Natural killer cell (primary cell): ENCODE measurements at regions not wholly inside any gene's neighbourhood (a gene's known extent, or its start where the extent isn't known, plus 50 kb on each side); places are given as distances from the start of the nearest gene placed in this dataset.

Experiments used
- ATAC-seq, 3 donors: fragments of 150-1000 bp in 2 of 3; fragments of 200-7000 bp in 1 of 3; cut with Tn5 transposase; 1 replicate in 1 of 3; 2 replicates in 2 of 3; pipeline ENCODE4 v1.10.0; 2021; ENCODE audit warnings: mild to moderate bottlenecking in 2 of 3, moderate library complexity in 2 of 3
- DNase-seq, 2 donors: peaks; one replicate each; pipeline versions ENCODE4 v3.0.0 to v3.0.0-alpha.2; 2013 to 2021; ENCODE audit warnings: mixed read lengths in 1 of 2
- H3K27ac ChIP-seq: one replicate; pipeline ENCODE4 v1.5.1; 2013; ENCODE audit warnings: mild to moderate bottlenecking, low read length
- H3K27me3 ChIP-seq: one replicate; pipeline ENCODE4 v1.6.1; 2013; ENCODE audit warnings: low read length; ENCODE audit not compliant: control insufficient read depth, insufficient read depth
- H3K36me3 ChIP-seq: one replicate; pipeline ENCODE4 v1.6.1; 2013; ENCODE audit warnings: low read length; ENCODE audit not compliant: control insufficient read depth, insufficient read depth
- H3K4me1 ChIP-seq: one replicate; pipeline ENCODE4 v1.6.1; 2013; ENCODE audit warnings: low read length; ENCODE audit not compliant: control insufficient read depth, insufficient read depth
- H3K4me3 ChIP-seq: one replicate; pipeline ENCODE4 v1.5.1; 2013; ENCODE audit warnings: low read length
- H3K9me3 ChIP-seq: one replicate; pipeline ENCODE4 v1.6.1; 2013; ENCODE audit warnings: low read length; ENCODE audit not compliant: control insufficient read depth, insufficient read depth
- H3K27ac Mint-ChIP-seq, 2 donors: one replicate each; pipeline ENCODE4 v1.8.0; 2022; ENCODE audit warnings: mild to moderate bottlenecking in 2 of 2, mixed read lengths in 2 of 2, moderate library complexity in 1 of 2
- H3K27me3 Mint-ChIP-seq, 2 donors: one replicate each; pipeline ENCODE4 v1.8.0; 2022; ENCODE audit warnings: low read depth in 2 of 2, mixed read lengths in 2 of 2
- H3K36me3 Mint-ChIP-seq: one replicate; pipeline ENCODE4 v1.8.0; 2022; ENCODE audit warnings: mixed read lengths
- H3K4me1 Mint-ChIP-seq, 2 donors: one replicate each; pipeline ENCODE4 v1.8.0; 2022; ENCODE audit warnings: mixed read lengths in 2 of 2
- H3K4me3 Mint-ChIP-seq: one replicate; pipeline ENCODE4 v1.8.0; 2022; ENCODE audit warnings: mild to moderate bottlenecking, moderate library complexity, mixed read lengths
- H3K9me3 Mint-ChIP-seq, 2 donors: one replicate each; pipeline ENCODE4 v1.8.0; 2022; ENCODE audit warnings: mixed read lengths in 2 of 2
- WGBS: methylation state at CpG from one replicate; pipeline ENCODE4 v1.1.7; 2013; ENCODE audit warnings: missing lambda C conversion rate; ENCODE audit not compliant: insufficient coverage; 5-methylcytosine and 5-hydroxymethylcytosine counted together
- intact Hi-C: fragments of 100-400 bp; cut with micrococcal nuclease; formaldehyde crosslinking; loops from one replicate; pipeline ENCODE4 v1.14.2; 2022
- TF ChIP-seq, protein P1 (sequence below): fragments of 200-600 bp; IDR thresholded peaks from one replicate; pipeline ENCODE4 v1.8.0; 2022; ENCODE audit warnings: antibody characterized with exemption

DNA sequence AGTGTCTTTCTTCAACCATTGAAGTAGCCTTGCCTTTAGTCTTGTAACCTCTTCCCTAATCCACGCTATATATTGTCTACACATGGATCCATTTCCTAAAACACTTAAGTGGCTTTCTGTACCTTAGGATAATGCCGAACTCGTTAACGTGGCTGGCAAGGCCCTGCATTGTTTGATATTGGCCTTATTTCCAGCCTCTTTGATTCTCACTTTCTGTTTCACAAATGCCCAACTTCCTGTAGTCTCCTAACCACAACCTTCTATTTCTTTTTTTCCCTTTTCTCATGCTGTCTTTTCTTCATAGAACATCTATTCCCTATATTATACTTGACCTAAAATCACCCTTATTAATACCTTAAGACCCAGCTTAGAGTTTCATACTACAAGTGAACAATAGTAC lies 536.0 kb downstream of the LMO4 start:
- no peaks in the 10 kb centered on the region for H3K27me3 Mint-ChIP-seq
- no peak overlapping the region for H3K27ac ChIP-seq
- H3K36me3 ChIP-seq = no peaks in the 10 kb centered on the region
- no peaks in the 10 kb centered on the region for H3K4me1 ChIP-seq
- DNase-seq (no peak), ATAC-seq (peak in 1 of 3 donors; percentile 35)
- intact Hi-C loops = no loop called here
- TF ChIP-seq, protein P1, sequence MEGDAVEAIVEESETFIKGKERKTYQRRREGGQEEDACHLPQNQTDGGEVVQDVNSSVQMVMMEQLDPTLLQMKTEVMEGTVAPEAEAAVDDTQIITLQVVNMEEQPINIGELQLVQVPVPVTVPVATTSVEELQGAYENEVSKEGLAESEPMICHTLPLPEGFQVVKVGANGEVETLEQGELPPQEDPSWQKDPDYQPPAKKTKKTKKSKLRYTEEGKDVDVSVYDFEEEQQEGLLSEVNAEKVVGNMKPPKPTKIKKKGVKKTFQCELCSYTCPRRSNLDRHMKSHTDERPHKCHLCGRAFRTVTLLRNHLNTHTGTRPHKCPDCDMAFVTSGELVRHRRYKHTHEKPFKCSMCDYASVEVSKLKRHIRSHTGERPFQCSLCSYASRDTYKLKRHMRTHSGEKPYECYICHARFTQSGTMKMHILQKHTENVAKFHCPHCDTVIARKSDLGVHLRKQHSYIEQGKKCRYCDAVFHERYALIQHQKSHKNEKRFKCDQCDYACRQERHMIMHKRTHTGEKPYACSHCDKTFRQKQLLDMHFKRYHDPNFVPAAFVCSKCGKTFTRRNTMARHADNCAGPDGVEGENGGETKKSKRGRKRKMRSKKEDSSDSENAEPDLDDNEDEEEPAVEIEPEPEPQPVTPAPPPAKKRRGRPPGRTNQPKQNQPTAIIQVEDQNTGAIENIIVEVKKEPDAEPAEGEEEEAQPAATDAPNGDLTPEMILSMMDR = no peak
- no peaks in the 10 kb centered on the region for H3K9me3 ChIP-seq
- H3K4me3 Mint-ChIP-seq = peak overlapping the region; percentile 41
- H3K27ac Mint-ChIP-seq = peak overlapping the region in 1 of 2 donors; percentile 25
- no peaks in the 10 kb centered on the region for H3K27me3 ChIP-seq
- H3K36me3 Mint-ChIP-seq = no peaks in the 10 kb centered on the region
- no peak overlapping the region for H3K4me3 ChIP-seq
- 19% methylated on average over 4 of the region's 4 CpGs for WGBS
- peaks cover 7% of the 10 kb centered on the region in 2 donors for H3K4me1 Mint-ChIP-seq
- peaks cover 2 to 5% of the 10 kb centered on the region in 2 donors for H3K9me3 Mint-ChIP-seq

DNA sequence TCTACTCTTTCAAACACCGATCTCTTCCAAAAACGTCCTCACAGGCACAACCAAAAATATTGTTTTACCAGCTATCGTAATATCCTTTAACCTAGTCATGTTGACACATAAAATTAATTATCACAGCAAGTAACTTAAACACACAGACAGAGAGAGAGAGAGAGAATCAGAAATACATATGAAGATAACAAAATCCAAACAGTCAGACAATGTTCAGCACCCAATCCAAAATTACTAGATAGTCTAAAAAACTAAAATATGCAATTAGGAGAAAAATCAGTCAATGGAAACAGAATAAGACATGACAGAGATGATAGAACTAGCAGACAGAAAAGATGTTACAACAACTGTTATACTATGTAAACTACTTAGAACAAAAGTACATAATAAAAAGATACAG lies 537.7 kb downstream of the LMO4 start:
- WGBS = 94% methylated on average over 2 of the region's 3 CpGs
- intact Hi-C loops = no loop called here
- H3K27ac Mint-ChIP-seq = no peak overlapping the region

DNA sequence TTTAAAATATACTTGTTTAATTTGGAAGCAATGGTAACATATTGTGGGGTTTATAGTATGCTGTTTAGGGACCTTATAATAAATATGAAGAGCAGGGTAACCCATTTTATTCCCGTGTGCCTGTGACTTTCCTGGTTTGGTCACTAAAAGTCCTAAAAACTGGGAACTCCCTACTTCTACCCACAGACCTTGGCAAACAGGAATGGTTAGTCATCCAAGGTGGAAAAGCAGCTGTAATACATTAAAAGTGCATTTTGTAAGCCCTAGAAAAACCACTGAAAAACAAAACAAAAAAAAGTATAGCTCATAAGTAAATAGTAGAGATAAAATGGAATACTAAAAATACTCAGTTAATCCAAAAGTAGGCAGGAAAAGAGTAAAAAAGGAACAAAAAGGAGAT lies 538.9 kb downstream of the LMO4 start:
- peaks cover 7% of the 10 kb centered on the region in 2 donors for H3K4me1 Mint-ChIP-seq
- intact Hi-C loops = no loop called here
- no peak overlapping the region for H3K27ac ChIP-seq

More for the DNA sequence above, 537.7 kb downstream of the LMO4 start:
- no peaks in the 10 kb centered on the region for H3K27me3 Mint-ChIP-seq
- H3K27me3 ChIP-seq = no peaks in the 10 kb centered on the region
- no peak overlapping the region for H3K27ac ChIP-seq
- no peaks in the 10 kb centered on the region for H3K36me3 Mint-ChIP-seq
- ATAC-seq (no peak), DNase-seq (no peak)
- H3K36me3 ChIP-seq = no peaks in the 10 kb centered on the region
- H3K4me3 ChIP-seq = no peak overlapping the region
- no peak overlapping the region for H3K4me3 Mint-ChIP-seq
- H3K4me1 Mint-ChIP-seq = peaks cover 7% of the 10 kb centered on the region in 2 donors
- TF ChIP-seq, protein P1 = no peak
- peaks cover 2 to 5% of the 10 kb centered on the region in 2 donors for H3K9me3 Mint-ChIP-seq
- no peaks in the 10 kb centered on the region for H3K9me3 ChIP-seq
- H3K4me1 ChIP-seq = no peaks in the 10 kb centered on the region

DNA sequence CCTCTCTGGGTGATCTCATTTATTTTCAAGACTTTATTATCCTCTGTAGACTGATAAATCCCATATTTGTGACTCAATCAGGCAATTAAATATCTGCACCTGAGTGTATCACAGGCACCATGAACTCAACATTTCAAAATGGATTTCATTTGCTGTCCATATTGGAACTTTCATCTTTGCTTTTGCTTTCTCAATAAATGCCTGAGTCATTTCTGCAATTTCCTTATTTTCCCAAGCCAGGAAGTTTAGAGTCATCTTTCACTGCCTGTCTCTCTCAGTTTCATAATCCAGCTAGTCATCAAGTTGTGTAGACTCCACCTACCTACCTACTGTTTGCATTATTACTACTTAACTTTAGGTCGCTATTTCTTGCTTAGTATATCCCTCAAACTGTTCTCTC lies 540.9 kb downstream of the LMO4 start:
- H3K27ac ChIP-seq = no peak overlapping the region
- H3K9me3 ChIP-seq = no peaks in the 10 kb centered on the region

More for the DNA sequence above, 538.9 kb downstream of the LMO4 start:
- H3K9me3 Mint-ChIP-seq = peaks cover 2 to 5% of the 10 kb centered on the region in 2 donors
- H3K4me3 Mint-ChIP-seq = no peak overlapping the region
- H3K4me1 ChIP-seq = peaks cover 4% of the 10 kb centered on the region
- no peaks in the 10 kb centered on the region for H3K27me3 ChIP-seq
- H3K36me3 Mint-ChIP-seq = no peaks in the 10 kb centered on the region
- TF ChIP-seq, protein P1 = no peak
- no peaks in the 10 kb centered on the region for H3K36me3 ChIP-seq
- H3K9me3 ChIP-seq = no peaks in the 10 kb centered on the region
- DNase-seq (no peak), ATAC-seq (no peak)
- no peak overlapping the region for H3K27ac Mint-ChIP-seq
- 100% methylated on average over 1 of the region's 1 CpG for WGBS
- no peaks in the 10 kb centered on the region for H3K27me3 Mint-ChIP-seq
- no peak overlapping the region for H3K4me3 ChIP-seq

More for the DNA sequence above, 540.9 kb downstream of the LMO4 start:
- WGBS = 58% methylated on average over 1 of the region's 1 CpG
- H3K4me1 ChIP-seq = peaks cover 4% of the 10 kb centered on the region
- peak in 1 of 3 donors; percentile 29 for ATAC-seq
- TF ChIP-seq, protein P1 = no peak
- Mint-ChIP-seq H3K4me1 (peaks cover 5% of the 10 kb centered on the region in 2 donors), H3K36me3 (no peaks in the 10 kb centered on the region), H3K4me3 (no peak overlapping the region), H3K9me3 (peaks cover 2 to 5% of the 10 kb centered on the region in 2 donors), H3K27me3 (no peaks in the 10 kb centered on the region), H3K27ac (no peak overlapping the region)
- no peaks in the 10 kb centered on the region for H3K27me3 ChIP-seq
- intact Hi-C loops = no loop called here
- no peak overlapping the region for H3K4me3 ChIP-seq
- no peak for DNase-seq
- H3K36me3 ChIP-seq = no peaks in the 10 kb centered on the region
